ENCODE measurements at regions not wholly inside any gene's neighbourhood (a gene's known extent, or its start where the extent isn't known, plus 50 kb on each side); places are given as distances from the start of the nearest gene placed in this dataset.

DNA sequence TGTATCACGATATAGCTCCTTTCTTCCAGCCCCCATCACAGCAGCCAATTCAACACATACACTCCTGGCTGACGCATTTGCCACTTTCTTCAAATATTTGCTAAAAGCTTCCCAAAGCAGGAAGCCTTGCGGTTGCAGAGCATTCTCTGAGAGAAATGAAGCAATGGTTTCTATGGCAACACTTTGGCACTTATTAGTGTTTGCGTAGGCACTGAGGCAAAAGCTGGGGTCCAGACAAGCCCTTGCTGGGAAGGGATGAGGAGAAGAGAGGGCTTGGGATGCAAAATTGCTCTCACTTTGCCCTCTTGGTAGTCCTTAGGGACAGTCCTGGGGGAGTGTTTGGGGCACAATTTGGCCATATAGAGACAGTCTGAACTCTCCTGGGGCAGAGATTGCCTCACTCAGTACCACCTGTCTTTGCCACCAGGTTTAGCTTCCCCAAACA is 55.0 kb upstream of the PAK3 start:
- BruUV-seq (replicated peaks), result no TSS peak
- intact Hi-C loops (cut with micrococcal nuclease; ENCODE audit: unreplicated experiment), result no loop called here
- Histone ChIP-seq H3K4me1 (no peaks in the 10 kb centered on the region), H3K27me3 (replicated peaks; ENCODE audit: control insufficient read depth, insufficient read depth, low read length) (no peaks in the 10 kb centered on the region), H3K4me3 (ENCODE audit: low read depth, low read length) (no peak overlapping the region), H3K36me3 (ENCODE audit: control insufficient read depth, insufficient read depth, low read length) (no peaks in the 10 kb centered on the region), H3K9me3 (no peaks in the 10 kb centered on the region)
- Mint-ChIP-seq H3K27ac (ENCODE audit: unreplicated experiment) (no peak overlapping the region), H3K27me3 (ENCODE audit: insufficient read depth, unreplicated experiment) (no peaks in the 10 kb centered on the region), H3K4me1 (ENCODE audit: low read depth, unreplicated experiment) (no peaks in the 10 kb centered on the region), H3K9me3 (ENCODE audit: unreplicated experiment) (no peaks in the 10 kb centered on the region), H3K36me3 (ENCODE audit: insufficient read depth, unreplicated experiment) (no peaks in the 10 kb centered on the region), H3K4me3 (ENCODE audit: unreplicated experiment) (no peak overlapping the region)
- ChIA-PET POLR2A (no interaction called here), CTCF (no interaction called here)
- TF ChIP-seq, protein P1, sequence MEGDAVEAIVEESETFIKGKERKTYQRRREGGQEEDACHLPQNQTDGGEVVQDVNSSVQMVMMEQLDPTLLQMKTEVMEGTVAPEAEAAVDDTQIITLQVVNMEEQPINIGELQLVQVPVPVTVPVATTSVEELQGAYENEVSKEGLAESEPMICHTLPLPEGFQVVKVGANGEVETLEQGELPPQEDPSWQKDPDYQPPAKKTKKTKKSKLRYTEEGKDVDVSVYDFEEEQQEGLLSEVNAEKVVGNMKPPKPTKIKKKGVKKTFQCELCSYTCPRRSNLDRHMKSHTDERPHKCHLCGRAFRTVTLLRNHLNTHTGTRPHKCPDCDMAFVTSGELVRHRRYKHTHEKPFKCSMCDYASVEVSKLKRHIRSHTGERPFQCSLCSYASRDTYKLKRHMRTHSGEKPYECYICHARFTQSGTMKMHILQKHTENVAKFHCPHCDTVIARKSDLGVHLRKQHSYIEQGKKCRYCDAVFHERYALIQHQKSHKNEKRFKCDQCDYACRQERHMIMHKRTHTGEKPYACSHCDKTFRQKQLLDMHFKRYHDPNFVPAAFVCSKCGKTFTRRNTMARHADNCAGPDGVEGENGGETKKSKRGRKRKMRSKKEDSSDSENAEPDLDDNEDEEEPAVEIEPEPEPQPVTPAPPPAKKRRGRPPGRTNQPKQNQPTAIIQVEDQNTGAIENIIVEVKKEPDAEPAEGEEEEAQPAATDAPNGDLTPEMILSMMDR (IDR thresholded peaks at IDR 0.05; ENCODE audit: insufficient read depth in 1 of 2, low read depth in 1 of 2, low read length in 1 of 2, severe bottlenecking in 1 of 2, unreplicated experiment in 1 of 2), result no peak
- DNase-seq, result no peak

DNA sequence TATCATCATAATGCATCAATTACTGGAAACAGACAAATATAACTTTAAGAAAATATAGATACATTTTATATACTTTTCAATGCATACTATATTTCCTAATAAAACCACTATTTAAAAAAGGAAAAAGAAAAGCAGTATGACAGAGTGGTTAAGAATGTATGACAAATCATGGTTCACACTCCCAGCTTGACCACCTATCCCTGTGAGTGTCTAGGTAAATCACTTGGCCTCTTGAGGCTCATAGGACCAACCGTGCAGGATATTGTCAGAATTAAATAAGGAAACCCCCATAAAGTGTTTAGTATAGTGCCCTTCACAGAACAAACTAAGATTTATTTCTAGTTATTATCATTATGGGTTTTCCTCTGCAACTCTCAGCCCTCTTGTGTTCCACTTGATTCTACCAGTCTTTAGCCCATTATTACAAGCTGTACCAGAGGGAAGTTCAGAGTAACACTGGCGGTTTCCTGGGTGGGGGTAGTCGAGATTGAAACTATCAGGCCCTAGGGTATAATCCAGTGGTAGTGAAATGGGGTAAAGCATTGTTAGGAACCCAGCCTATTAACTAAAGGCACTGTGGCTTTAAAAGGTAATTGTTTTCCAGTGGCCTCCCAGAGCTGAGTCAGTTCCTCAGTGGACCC is 55.5 kb upstream of the PAK3 start:
- Histone ChIP-seq H3K4me1 (no peaks in the 10 kb centered on the region), H3K27me3 (replicated peaks; ENCODE audit: control insufficient read depth, insufficient read depth, low read length) (no peaks in the 10 kb centered on the region), H3K36me3 (ENCODE audit: control insufficient read depth, insufficient read depth, low read length) (no peaks in the 10 kb centered on the region), H3K4me3 (ENCODE audit: low read depth, low read length) (no peak overlapping the region), H3K9me3 (no peaks in the 10 kb centered on the region)
- CTCF ChIA-PET, result no interaction called here
- no TSS peak for BruUV-seq (replicated peaks)
- DNase-seq, result no peak
- Mint-ChIP-seq H3K4me3 (ENCODE audit: unreplicated experiment) (no peak overlapping the region), H3K27me3 (ENCODE audit: insufficient read depth, unreplicated experiment) (no peaks in the 10 kb centered on the region), H3K9me3 (ENCODE audit: unreplicated experiment) (no peaks in the 10 kb centered on the region), H3K27ac (ENCODE audit: unreplicated experiment) (no peak overlapping the region), H3K4me1 (ENCODE audit: low read depth, unreplicated experiment) (no peaks in the 10 kb centered on the region), H3K36me3 (ENCODE audit: insufficient read depth, unreplicated experiment) (no peaks in the 10 kb centered on the region)
- intact Hi-C loops (cut with micrococcal nuclease; ENCODE audit: unreplicated experiment), result no loop called here
- POLR2A ChIA-PET, result no interaction called here
- TF ChIP-seq, protein P1 (IDR thresholded peaks at IDR 0.05; ENCODE audit: insufficient read depth in 1 of 2, low read depth in 1 of 2, low read length in 1 of 2, severe bottlenecking in 1 of 2, unreplicated experiment in 1 of 2), result no peak

DNA sequence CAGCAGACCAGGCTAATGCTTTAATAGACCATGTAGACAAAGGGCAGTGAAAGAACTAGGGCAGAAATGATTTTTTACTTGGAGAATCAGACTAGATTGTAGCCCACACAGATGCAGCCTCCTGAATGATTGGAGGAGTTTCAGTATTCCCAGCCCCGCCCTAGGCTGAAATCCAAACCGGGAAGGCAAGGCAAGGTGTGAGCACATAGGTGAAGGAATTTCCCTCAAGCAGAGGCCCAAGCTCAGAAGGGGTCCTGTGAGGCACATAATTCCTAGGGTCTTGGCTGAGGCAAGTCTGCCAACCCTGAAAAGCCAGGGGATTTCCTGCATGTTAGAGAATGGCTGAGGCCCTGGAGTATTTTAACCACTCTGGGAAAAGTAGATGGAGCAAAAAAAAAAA is 56.4 kb upstream of the PAK3 start:
- Mint-ChIP-seq H3K27ac (ENCODE audit: unreplicated experiment) (no peak overlapping the region), H3K36me3 (ENCODE audit: insufficient read depth, unreplicated experiment) (no peaks in the 10 kb centered on the region), H3K4me3 (ENCODE audit: unreplicated experiment) (no peak overlapping the region), H3K9me3 (ENCODE audit: unreplicated experiment) (no peaks in the 10 kb centered on the region), H3K4me1 (ENCODE audit: low read depth, unreplicated experiment) (no peaks in the 10 kb centered on the region), H3K27me3 (ENCODE audit: insufficient read depth, unreplicated experiment) (no peaks in the 10 kb centered on the region)
- no TSS peak for BruUV-seq (replicated peaks)
- Histone ChIP-seq H3K27me3 (replicated peaks; ENCODE audit: control insufficient read depth, insufficient read depth, low read length) (no peaks in the 10 kb centered on the region), H3K9me3 (no peaks in the 10 kb centered on the region), H3K4me3 (ENCODE audit: low read depth, low read length) (no peak overlapping the region), H3K4me1 (no peaks in the 10 kb centered on the region), H3K36me3 (ENCODE audit: control insufficient read depth, insufficient read depth, low read length) (no peaks in the 10 kb centered on the region)
- TF ChIP-seq, protein P1 (IDR thresholded peaks at IDR 0.05; ENCODE audit: insufficient read depth in 1 of 2, low read depth in 1 of 2, low read length in 1 of 2, severe bottlenecking in 1 of 2, unreplicated experiment in 1 of 2), result no peak
- CTCF ChIA-PET, result no interaction called here
- POLR2A ChIA-PET, result no interaction called here
- no peak for DNase-seq
- intact Hi-C loops (cut with micrococcal nuclease; ENCODE audit: unreplicated experiment), result no loop called here

Data from Caco-2 (cell line).